Type B pancreatic cell (in vitro differentiated cells): ENCODE measurements at regions not wholly inside any gene's neighbourhood (a gene's known extent, or its start where the extent isn't known, plus 50 kb on each side); places are given as distances from the start of the nearest gene placed in this dataset.
A peak's percentile ranks its signal among the peaks of the same experiment; 100 is the strongest.

Source experiments
- DNase-seq: peaks from one replicate; pipeline ENCODE4 v3.0.0; 2021; ENCODE audit warnings: mixed read lengths; ENCODE audit not compliant: unreplicated experiment; ENCODE audit errors: extremely low spot score
- H3K27ac Mint-ChIP-seq: 2 replicates; pipeline ENCODE4 v1.8.0; 2021; ENCODE audit warnings: mild to moderate bottlenecking, mixed read lengths
- H3K27me3 Mint-ChIP-seq: 2 replicates; pipeline ENCODE4 v1.8.0; 2021; ENCODE audit warnings: mixed read lengths
- H3K36me3 Mint-ChIP-seq: 2 replicates; pipeline ENCODE4 v1.8.0; 2021; ENCODE audit warnings: mixed read lengths
- H3K4me1 Mint-ChIP-seq: one replicate; pipeline ENCODE4 v1.8.0; 2021; ENCODE audit warnings: mixed read lengths; ENCODE audit not compliant: unreplicated experiment
- H3K4me3 Mint-ChIP-seq: 2 replicates; pipeline ENCODE4 v1.8.0; 2021; ENCODE audit warnings: mild to moderate bottlenecking, mixed read lengths
- H3K9me3 Mint-ChIP-seq: 2 replicates; pipeline ENCODE4 v1.8.0; 2021; ENCODE audit warnings: mixed read lengths
- TF ChIP-seq, protein P1 (sequence below): fragments of 200-600 bp; sonication (generic); conservative IDR thresholded peaks from 2 replicates; pipeline ENCODE4 v1.5.0; 2021; ENCODE audit warnings: antibody characterized with exemption, mild to moderate bottlenecking

- H3K36me3 Mint-ChIP-seq, result no peaks in the 10 kb centered on the region
- H3K27me3 Mint-ChIP-seq, result no peaks in the 10 kb centered on the region
- H3K27ac Mint-ChIP-seq, result no peak overlapping the region
- H3K4me3 Mint-ChIP-seq, result no peak overlapping the region
- H3K4me1 Mint-ChIP-seq, result no peaks in the 10 kb centered on the region
- DNase-seq, result no peak
- TF ChIP-seq, protein P1, sequence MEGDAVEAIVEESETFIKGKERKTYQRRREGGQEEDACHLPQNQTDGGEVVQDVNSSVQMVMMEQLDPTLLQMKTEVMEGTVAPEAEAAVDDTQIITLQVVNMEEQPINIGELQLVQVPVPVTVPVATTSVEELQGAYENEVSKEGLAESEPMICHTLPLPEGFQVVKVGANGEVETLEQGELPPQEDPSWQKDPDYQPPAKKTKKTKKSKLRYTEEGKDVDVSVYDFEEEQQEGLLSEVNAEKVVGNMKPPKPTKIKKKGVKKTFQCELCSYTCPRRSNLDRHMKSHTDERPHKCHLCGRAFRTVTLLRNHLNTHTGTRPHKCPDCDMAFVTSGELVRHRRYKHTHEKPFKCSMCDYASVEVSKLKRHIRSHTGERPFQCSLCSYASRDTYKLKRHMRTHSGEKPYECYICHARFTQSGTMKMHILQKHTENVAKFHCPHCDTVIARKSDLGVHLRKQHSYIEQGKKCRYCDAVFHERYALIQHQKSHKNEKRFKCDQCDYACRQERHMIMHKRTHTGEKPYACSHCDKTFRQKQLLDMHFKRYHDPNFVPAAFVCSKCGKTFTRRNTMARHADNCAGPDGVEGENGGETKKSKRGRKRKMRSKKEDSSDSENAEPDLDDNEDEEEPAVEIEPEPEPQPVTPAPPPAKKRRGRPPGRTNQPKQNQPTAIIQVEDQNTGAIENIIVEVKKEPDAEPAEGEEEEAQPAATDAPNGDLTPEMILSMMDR, result no peak
- no peaks in the 10 kb centered on the region for H3K9me3 Mint-ChIP-seq
These were observed 495.9 kb upstream of the PAPPA start for GRCh38 chr9:115657695-115658094.

GRCh38 chr9:115665519-115665918 lies 488.1 kb upstream of the PAPPA start:
- Mint-ChIP-seq H3K4me1 (no peaks in the 10 kb centered on the region), H3K27ac (no peak overlapping the region), H3K9me3 (peaks cover 4% of the 10 kb centered on the region), H3K27me3 (peaks cover 12% of the 10 kb centered on the region), H3K4me3 (no peak overlapping the region), H3K36me3 (no peaks in the 10 kb centered on the region)
- no peak for DNase-seq
- TF ChIP-seq, protein P1, result no peak

GRCh38 chr9:115668521-115668920 lies 485.1 kb upstream of the PAPPA start:
- H3K4me1 Mint-ChIP-seq, result peaks cover 7% of the 10 kb centered on the region
- no peaks in the 10 kb centered on the region for H3K36me3 Mint-ChIP-seq

DNA sequence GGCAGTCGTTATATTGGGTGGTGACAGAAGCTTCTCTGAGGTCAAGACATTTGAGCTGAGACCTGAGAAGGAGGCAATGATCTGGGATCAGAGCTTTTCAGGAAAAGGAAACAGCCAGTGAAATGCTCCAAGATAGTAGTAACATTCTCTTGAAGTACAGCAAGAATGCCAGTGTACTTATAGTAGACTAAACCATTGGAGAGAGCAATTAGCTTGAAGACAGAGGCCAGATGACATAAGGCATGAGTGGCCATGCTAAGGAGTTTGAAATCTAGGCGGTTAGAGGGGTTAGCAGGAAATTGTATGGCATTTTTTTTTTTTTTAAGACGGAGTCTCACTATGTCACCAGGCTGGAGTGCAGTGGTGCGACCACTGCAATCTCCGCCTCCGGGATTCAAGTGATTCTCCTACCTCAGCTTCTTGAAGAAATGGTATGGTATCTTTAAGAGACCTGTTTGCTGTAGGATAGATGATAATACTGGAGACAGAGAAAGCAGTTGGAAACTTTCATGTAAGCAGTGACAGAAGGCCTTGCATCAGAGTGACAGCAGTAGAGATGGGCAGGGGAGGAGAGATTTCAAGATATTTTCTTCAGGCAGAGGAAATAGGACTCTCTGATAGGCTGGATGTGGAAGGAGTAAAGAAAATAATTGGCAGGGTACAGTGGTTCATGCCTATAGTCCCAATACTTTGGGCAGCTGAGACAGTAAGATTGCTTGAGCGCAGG lies 482.2 kb upstream of the PAPPA start:
- no peak overlapping the region for H3K27ac Mint-ChIP-seq
- H3K4me1 Mint-ChIP-seq, result peaks cover 8% of the 10 kb centered on the region
- H3K36me3 Mint-ChIP-seq, result no peaks in the 10 kb centered on the region
- H3K4me3 Mint-ChIP-seq, result no peak overlapping the region
- H3K27me3 Mint-ChIP-seq, result peaks cover 3% of the 10 kb centered on the region
- DNase-seq, result no peak
- TF ChIP-seq, protein P1, result no peak
- H3K9me3 Mint-ChIP-seq, result peaks cover 8% of the 10 kb centered on the region

More at GRCh38 chr9:115668521-115668920, 485.1 kb upstream of the PAPPA start:
- H3K4me3 Mint-ChIP-seq, result no peak overlapping the region
- peaks cover 12% of the 10 kb centered on the region for H3K27me3 Mint-ChIP-seq
- H3K9me3 Mint-ChIP-seq, result peaks cover 4% of the 10 kb centered on the region
- TF ChIP-seq, protein P1, result no peak
- DNase-seq, result no peak
- H3K27ac Mint-ChIP-seq, result no peak overlapping the region

DNA sequence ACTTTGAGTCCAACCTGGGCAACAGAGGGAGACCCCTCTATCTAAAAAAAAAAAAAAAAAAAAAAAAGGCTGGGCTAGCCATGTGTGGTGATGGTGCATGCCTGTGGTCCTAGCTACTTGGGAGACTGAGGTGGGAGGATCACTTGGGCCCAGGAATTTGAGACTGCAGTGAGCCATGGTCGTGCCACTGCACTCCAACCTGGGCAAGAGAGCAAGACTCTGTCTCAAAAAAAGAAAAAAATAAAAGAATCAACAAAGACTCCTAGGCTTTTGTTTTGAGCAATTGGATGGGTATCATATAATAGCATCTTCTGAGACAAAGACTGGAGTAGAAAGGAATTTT lies 481.7 kb upstream of the PAPPA start:
- H3K27me3 Mint-ChIP-seq, result peaks cover 3% of the 10 kb centered on the region
- no peak for DNase-seq
- peak overlapping the region; percentile 87 for H3K27ac Mint-ChIP-seq
- no peak overlapping the region for H3K4me3 Mint-ChIP-seq
- peaks cover 8% of the 10 kb centered on the region for H3K4me1 Mint-ChIP-seq
- TF ChIP-seq, protein P1, result no peak
- peaks cover 11% of the 10 kb centered on the region for H3K9me3 Mint-ChIP-seq
- H3K36me3 Mint-ChIP-seq, result no peaks in the 10 kb centered on the region
